GM21529 (cell line): ENCODE measurements at regions not wholly inside any gene's neighbourhood (a gene's known extent, or its start where the extent isn't known, plus 50 kb on each side); places are given as distances from the start of the nearest gene placed in this dataset.

ENCODE experiments used
- ATAC-seq: cut with Tn5 transposase; IDR thresholded peaks from one replicate; pipeline ENCODE4 v1.9.1; 2021; ENCODE audit not compliant: unreplicated experiment

DNA sequence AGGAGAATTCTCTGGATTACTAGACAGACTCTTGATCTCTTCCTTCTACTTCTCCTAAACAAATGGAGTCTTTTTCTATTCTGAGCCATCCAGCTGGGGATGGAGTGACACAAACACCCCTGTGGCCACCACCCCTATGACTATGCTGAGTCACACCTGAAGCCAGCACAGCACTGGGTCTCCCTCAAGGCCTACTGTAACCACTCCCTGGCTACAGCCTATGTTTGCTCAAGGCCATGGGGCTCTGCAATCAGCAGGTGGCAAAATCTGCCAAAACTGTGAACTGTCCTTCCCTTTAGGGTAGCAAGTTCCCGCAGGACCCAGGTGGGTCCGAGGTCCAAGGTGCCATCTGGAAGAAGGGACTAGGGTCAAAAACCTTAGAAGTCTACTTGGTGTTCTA lies 132.3 kb downstream of the TINAG start:
- no peak for ATAC-seq

DNA sequence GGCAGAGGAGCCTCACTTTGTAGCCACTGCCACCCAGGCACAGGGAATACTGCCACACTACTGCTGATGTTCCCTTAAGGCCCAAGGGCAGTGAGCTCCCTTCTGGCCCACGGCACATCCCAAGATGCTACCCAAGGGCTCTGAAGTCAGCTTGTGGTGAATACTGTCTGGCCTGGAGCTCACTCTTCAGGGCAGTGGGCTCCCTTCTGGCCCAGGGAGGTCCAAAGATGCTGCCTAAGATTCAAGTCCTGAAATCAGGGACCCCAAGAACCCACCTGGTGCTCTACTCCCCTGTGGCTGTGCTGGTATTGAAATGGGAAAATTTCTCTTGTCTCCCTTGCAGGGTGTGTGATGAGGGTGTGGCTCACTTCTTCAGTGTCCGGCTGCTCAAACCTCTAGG lies 132.8 kb downstream of the TINAG start:
- ATAC-seq: no peak

DNA sequence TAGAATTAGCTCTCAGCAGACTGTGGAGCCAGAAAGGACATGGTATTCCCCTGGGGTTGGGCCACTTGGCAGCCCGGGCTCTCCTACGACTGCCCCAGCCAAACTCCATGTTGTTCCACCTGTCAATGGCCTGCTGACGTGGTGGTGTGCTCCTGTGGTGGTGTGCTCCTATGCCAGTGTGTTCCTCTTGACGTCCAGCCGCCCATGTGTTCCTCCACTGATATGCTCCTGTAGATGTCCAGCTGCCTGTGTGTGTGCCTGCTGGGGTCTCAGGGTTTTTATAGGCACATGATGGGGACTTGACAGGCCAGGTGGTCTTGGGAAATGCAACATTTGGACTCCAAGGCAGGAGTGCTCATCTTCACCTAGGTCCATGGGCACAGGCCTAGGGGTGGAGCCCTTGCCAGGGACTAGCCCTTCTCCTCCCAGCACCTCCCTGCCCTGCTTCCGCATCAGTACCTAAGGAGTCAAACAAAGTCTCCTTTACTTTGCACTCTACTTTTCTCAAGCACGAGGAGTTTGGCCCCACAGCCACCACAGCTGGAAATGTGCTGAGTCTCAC lies 133.5 kb downstream of the TINAG start:
- ATAC-seq: no peak

DNA sequence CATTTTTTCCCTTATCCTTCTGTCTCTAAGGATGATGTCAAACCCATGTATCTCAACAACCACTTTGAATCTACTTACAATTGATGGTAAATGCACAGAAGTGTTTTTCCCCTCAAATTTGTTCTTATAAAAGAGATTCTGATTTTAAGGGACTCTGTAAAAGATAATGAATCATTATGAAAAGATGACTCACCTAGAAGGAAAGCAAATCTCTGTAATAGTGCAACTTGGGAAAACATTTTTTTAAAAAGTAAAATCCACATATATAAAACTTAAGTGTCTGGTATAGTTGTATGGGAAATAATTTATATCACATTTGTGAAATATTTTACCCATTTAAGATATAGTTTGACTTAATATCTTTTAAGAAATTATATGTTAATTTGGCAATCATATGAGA lies 137.0 kb downstream of the TINAG start:
- no peak for ATAC-seq

DNA sequence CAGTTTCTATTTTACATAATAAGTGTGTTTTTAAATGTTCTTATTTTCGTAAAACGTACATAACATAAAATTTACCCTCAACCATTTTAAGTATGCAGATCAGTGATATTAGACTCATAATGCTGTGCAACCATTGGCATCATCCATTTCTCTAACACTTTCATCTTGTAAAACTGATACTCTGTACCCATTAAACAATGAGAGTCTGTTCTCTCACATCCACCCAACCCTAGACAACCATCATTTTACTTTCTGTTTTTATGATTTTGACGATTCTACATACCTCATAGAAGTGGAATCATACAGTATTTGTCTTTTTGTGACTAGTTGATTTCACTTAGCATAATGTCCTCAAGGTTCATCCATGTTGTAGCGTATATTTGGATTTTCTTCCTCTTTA lies 140.4 kb downstream of the TINAG start:
- no peak for ATAC-seq

DNA sequence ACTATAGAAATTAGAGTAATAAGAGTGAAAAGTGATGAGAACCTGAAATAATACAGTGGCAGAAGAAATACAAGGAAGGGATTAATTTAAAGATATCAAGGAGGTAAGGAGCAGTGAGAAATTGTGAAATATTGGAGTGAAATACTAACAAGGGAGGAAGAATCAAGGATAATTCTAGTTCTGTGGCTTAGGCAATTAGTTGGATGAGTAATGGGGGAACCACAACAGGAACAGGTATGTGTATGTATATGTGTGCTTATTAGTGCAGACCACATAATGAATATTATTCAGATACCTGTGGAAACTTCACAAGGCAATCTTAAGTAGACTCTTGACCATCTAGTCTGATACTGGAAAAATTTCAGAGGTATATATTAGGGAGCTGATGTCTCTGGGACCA lies 143.3 kb downstream of the TINAG start:
- no peak for ATAC-seq

DNA sequence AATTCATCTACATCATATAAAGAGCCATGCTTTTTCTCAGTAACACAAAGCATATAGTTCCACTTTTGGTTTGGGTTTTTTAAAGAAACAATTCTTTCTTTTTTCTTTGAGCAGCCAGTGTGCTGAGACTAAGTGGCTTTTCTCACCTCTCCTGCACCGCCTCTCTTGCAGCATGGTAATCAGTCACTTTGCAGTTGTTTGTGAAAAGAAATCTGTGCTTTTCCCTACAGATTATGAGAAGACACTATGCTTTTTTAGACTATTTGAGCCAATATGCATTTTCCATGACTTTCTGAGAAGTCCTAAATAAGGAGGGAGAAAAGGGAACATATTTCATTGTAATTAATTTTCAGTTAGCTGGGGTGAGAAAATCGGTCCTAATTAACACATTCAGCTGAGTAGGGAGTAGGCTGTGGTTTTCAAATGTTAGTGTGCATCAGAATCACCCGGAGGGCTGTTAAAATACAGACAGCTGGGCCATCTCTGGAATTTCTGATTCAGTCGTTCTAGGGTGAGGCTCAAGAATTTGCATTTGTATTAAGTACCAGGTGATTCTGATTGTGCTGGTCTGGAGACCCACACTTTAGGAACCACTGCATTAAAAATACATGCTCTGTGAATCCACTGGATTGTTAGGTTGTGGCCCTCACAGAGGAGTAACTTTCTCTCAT lies 155.2 kb downstream of the TINAG start:
- ATAC-seq: no peak

DNA sequence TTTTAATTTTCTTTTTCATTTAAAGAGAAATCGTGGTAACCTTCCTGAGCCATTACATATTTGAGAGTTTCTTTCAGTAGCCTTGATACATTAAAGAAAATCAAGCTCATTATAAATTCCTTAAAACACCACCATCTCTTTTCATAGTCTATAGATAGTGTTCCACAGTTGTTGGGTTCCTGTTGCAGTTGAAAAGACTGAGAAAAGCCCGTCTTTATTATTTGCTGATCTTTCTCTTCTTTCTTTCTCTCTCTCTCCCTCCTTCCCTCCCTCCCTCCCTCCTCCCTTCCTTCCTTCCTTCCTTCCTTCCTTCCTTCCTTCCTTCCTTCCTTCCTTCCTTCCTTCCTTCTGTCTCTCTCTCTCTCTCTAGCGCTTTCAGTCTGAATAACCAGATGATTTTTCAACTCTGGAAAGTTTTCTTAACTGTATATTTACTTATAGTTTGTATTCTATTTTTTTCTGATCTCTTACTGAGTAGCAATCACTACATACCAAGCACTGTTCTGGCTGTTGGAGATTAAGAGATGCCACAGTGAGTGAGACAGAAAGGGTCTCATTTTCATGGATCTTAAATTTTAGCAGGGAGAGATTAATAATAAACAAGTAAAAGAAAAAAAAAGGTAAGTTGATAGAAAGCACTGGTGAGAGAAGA lies 157.5 kb downstream of the TINAG start:
- no peak for ATAC-seq

DNA sequence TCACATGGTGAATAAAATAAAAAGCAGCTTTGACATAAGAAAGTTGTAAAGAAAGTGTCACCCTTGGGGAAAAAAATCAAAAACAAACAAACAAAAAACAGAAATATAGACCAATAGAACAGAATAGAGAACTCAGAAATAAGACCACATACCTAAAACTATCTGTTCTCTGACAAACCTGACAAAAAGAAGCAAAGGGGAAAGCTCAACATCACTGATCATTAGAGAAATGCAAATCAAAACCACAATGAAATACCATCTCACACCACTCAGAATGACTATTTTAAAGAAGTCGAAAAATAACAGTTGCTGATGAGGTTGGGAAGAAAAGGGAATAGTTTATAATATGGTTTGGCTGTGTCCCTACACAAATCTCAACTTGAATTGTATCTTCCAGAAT lies 159.1 kb downstream of the TINAG start:
- ATAC-seq: no peak

DNA sequence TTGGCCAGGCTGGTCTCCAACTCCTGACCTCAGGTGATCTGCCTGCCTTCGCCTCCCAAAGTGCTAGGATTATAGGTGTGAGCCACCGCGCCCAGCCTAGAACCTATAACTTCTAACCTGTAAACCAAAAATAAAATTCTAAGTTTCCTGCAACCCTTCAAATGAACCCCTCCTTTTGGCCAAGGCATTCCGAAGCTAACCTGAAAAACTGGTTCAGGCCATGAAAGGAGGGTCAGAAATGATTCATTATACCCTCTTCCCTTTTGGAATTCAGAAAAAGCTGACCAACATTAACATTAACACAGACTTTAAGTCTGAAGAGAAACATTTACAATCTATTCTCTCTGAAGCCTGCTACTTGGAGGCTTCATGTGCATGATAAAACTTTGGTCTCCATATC lies 165.1 kb downstream of the TINAG start:
- ATAC-seq: no peak

DNA sequence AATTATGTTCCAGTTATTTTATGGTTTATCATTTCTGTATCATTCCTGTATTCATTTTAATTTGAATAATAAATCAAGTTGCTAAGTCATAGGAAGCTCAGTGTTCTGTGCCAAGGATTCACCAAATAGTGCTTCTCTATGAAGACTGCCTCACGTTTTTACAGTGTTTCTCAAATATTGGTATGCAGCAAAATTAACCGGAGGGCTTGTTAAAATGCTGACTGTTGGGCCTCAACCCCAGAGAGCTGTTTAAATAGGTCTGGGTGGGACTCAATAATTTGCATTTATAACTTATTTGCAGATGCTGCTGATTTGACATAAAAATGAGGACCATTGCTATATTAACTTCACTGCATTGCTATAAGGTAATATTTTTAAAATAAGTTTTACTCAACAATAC lies 166.7 kb downstream of the TINAG start:
- no peak for ATAC-seq

DNA sequence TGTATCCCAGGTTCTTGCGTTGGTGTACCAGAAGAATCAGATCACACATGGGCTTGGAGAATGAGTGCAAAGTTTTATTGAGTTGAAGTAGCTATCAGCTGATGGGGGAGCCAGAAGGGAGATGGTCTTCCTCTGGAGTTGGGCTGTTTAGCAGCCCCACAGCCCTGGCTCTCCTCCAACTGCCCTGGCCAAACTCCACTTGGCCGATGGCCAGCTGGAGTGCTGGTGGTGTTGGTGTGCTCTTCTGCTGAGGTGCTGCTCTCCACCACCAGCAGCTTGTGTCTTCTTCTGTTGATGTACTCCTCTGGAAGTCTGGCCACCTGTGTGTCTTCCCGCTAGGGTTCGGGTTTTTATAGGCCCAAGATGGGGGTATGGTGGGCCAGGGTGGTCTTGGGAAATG lies 172.8 kb downstream of the TINAG start:
- no peak for ATAC-seq

DNA sequence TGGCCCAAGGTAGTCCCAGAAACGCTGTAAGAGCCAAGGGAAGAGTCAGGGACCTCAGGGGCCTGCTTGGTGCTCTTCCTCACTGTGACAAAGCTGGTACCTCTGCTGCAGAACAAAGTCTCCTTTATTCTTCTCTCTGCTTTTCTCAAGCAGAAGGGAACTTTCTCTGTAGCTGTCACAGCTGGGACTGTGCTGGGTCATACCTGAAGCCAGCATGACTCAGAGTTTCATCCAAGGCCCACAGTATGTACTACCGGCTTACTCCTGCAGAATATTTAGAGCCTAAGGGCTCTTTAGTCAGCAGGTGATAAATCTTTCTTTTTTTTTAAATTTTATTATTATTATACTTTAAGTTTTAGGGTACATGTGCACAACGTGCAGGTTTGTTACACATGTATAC lies 183.2 kb downstream of the TINAG start:
- no peak for ATAC-seq

DNA sequence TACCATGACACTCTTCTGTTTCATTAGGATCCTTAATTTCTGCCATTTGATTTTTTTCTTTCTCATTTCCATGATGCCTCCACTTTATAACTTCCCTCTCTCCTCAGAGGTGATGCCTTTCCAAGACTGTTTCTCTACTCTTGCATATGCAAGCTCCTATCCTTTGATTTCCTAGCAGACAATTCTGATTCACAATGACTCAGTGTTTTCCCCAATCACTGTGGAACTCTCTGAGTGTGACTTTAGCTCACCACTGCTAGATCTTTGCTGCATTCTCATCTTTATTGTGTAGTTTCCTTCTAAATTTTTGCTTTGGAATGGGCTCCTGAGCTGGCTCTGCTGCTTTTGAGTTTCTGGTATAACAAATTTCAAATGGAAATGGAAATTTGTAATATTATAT lies 184.9 kb downstream of the TINAG start:
- no peak for ATAC-seq

DNA sequence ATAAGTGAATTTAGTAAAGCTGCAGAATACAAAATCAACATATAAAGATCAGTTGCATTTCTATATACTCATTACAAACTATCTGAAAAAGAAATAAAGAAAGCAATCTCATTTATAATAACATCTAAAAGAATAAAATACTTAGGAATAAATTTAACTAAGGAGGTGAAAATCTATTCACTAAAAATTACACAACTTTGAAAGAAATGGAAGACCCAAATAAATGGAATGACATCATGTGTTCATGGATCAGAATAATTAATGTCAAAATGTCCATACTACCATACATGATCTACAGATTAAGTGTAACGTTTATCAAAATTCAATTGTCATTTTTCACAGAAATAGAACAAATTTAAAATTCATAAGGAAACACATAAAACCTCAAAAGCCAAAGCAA lies 194.9 kb downstream of the TINAG start:
- no peak for ATAC-seq

DNA sequence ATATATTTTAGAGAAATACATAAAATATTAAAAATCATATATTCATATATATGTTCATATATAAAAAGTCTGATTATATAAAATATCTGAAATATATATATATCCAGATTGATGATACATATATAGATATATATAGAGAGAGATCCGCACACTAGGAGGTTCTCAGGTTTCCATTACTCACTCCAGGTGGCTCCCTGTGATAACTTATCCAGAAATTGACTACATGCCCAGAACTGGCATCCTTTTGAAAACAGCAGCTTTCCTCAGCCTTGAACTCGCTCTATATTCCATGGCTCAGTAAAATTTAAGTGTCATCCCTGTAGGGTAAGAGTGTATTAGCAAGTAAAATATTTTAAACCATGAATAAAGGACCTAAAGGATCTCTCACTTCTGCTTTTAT lies 206.8 kb downstream of the TINAG start:
- no peak for ATAC-seq

DNA sequence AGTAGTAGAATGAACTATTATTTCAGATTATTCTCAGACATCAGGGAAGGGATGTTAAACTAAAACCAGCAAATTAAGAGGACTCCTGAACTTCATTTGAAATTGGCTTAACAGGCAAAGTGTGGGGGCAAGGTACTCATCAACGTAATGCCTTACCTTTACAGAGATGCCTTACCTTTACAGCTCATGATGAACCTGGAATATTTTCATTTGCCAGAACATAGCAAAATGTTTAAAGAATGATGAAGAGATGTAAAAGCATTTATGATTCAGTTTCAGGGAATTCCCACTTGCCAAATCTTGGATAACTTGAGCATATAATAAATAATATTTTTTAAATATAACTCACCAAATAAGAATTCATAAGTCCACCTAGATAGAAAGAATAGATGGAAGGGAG lies 207.5 kb downstream of the TINAG start:
- no peak for ATAC-seq

DNA sequence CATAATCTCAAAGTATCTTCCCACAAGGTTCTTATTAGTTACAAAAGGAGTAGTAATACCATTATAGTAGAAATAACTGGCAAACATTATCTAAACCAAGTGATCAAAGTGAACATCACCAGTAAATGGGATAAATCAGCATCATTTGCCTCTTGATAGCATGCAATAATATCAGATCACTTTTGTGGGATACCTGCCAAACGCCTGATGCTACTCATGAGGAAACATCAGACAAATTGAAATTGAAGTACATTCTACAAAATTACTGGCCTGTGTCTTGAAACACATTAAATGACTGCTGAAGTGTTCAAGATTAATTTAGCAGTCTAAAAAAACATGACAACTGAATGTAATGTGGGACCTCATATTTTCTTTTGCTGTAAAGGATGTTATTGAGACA lies 208.1 kb downstream of the TINAG start:
- no peak for ATAC-seq

DNA sequence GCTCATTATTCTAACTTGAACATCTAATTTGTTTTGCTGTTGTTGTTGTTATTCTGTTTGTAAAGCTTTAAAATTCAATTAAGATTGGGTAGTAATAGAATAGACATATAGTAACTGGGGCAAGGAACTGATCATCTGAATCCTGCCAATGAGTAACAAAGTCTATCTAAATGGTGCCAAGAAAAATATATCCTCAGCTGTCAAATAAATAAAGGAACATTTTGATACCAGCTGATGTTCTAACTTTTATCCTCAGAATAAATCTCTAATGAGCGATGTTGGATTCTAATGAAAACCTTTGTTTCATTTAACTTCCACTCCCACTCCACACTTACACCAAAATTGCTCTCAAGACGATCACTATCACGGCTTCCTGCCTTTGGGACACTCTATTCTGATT lies 210.9 kb downstream of the TINAG start:
- ATAC-seq: no peak

DNA sequence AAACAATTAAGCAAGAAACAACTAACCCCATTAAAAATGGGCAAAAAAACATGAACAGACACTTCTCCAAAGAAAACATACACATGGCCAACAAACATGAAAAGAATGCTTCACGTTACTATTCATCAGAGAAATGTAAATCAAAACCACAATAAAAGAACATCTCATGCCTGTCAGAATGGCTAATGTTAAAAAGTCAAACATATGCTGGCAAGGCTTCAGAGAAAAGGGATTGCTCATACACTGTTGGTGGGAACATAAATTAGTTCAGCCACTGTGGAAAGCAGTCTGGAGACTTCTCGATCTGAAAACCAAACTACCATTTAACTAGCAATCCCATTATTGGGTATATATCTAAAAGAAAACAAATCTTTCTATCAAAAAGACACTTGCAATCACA lies 217.5 kb downstream of the TINAG start:
- ATAC-seq: no peak

DNA sequence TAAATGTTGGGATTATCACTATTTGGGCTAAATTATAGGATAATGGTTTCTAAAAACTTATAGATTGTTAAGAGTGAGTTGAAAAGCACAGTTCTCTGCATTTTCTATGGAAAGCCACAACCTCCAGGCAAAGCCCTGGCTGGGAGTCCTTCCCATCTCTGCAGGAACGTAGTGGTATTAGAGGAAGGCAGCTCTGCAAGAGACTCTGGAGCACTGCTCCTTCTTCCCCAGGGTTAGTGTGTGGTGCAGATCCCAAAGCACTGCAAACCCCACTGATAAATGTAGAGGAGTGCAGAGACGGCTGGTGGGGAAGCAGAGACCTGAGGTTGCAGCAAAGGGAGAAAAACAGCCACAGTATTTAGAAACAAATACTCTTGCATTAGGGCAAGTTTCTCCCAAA lies 225.3 kb downstream of the TINAG start:
- no peak for ATAC-seq

DNA sequence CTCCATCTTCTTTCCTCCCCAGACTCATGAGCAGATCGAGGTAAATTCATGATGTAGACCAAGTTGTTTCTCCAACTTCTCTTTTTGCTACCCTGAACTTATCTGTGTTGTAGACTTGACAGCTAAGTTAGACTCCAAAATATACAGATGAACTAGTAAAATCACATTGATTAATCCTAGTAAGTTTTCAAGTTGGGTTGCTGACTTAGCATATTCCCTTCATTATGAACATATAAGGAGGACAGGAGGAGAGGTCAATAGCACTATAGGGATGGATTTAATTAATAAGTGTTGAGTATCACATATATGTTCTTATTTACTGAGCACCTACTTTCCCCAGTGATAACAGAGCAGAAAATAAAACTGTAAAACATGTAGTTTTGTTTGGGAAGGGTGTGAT lies 227.3 kb downstream of the TINAG start:
- no peak for ATAC-seq

DNA sequence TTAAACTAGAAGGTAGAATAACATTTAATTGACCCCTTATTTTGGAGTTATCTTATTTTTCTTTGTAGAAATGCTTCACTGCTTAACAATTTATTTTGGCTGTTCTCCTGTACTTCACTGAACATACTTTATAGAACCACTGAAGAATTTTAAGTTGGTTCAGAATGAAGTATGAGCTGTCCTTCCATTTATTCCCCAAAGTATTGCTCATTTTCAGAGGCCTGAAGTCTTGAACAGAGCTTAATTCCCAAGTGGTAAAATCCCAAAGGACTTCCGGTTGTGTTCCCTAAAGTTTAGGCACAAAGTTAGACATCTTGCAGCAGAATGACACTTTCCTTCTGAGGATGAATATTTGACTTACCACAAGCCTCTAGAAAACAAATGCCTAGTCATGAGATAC lies 233.3 kb downstream of the TINAG start:
- no peak for ATAC-seq
